Ovary (tissue), 3 donors: ENCODE measurements at regions not wholly inside any gene's neighbourhood (a gene's known extent, or its start where the extent isn't known, plus 50 kb on each side); places are given as distances from the start of the nearest gene placed in this dataset.

Experiments used
- CTCF ChIP-seq, 3 donors: fragments of 450-650 bp in 2 of 3; fragments of 200-600 bp in 1 of 3; IDR thresholded peaks; one replicate each; pipeline versions ENCODE4 v1.5.1 to v1.8.0; 2016 to 2022; ENCODE audit warnings: antibody characterized with exemption in 3 of 3, mild to moderate bottlenecking in 1 of 3
- EP300 ChIP-seq: sonication (generic); formaldehyde crosslinking; IDR thresholded peaks from one replicate; pipeline ENCODE4 v1.6.1; 2017; ENCODE audit warnings: antibody characterized with exemption
- POLR2A ChIP-seq: fragments of 450-650 bp; IDR thresholded peaks from one replicate; pipeline ENCODE4 v1.6.1; 2017; ENCODE audit warnings: antibody characterized with exemption, mild to moderate bottlenecking, moderate library complexity
- donor health status: DM: no; HTN: no; CAD: no.

GRCh38 chr17:74018115-74018514, 185.4 kb upstream of the RPL38 start:
- TF ChIP-seq CTCF (IDR thresholded peaks at IDR 0.05) (no peak), EP300 (no peak), POLR2A (no peak)
